DND-41 (cell line): ENCODE measurements at regions not wholly inside any gene's neighbourhood (a gene's known extent, or its start where the extent isn't known, plus 50 kb on each side); places are given as distances from the start of the nearest gene placed in this dataset.

Experiments
- EZH2 ChIP-seq: IDR thresholded peaks from 3 replicates; pipeline ENCODE4 v1.6.1; 2012; ENCODE audit warnings: borderline replicate concordance, low read depth, mild to moderate bottlenecking, moderate library complexity, low read length, inconsistent platforms; ENCODE audit not compliant: severe bottlenecking
- TF ChIP-seq, protein P1 (sequence below): IDR thresholded peaks from 2 replicates; pipeline ENCODE4 v1.5.1; 2012; ENCODE audit warnings: borderline replicate concordance, low read length, moderate library complexity, mild to moderate bottlenecking; ENCODE audit not compliant: poor library complexity, severe bottlenecking; ENCODE audit errors: extremely low read depth

DNA sequence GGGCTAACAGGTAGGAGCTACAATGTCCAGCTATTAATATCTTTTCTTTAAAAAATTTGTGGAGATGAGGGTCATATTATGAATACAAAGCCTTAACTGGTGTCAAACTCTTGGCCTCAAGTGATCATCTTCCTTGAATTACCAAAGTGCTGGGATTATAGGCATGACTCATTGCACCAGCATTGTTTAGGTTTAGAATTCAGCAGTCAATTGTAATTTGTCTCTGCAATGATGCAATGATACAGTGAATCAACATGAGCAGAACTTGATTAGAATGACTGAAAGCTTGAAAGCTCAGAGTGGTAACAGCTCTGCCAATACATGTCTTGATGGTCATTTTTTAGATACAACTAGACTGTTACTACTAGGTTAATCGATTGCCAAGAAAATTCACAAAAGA is 752.8 kb upstream of the MIR17HG start:
- TF ChIP-seq, protein P1, sequence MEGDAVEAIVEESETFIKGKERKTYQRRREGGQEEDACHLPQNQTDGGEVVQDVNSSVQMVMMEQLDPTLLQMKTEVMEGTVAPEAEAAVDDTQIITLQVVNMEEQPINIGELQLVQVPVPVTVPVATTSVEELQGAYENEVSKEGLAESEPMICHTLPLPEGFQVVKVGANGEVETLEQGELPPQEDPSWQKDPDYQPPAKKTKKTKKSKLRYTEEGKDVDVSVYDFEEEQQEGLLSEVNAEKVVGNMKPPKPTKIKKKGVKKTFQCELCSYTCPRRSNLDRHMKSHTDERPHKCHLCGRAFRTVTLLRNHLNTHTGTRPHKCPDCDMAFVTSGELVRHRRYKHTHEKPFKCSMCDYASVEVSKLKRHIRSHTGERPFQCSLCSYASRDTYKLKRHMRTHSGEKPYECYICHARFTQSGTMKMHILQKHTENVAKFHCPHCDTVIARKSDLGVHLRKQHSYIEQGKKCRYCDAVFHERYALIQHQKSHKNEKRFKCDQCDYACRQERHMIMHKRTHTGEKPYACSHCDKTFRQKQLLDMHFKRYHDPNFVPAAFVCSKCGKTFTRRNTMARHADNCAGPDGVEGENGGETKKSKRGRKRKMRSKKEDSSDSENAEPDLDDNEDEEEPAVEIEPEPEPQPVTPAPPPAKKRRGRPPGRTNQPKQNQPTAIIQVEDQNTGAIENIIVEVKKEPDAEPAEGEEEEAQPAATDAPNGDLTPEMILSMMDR: no peak
- no peak for TF ChIP-seq EZH2
